ENCODE measurements at regions not wholly inside any gene's neighbourhood (a gene's known extent, or its start where the extent isn't known, plus 50 kb on each side); places are given as distances from the start of the nearest gene placed in this dataset.
"Not testable (repeated sequence)": the region's sequence is repeated elsewhere in the genome, so short reads cannot be mapped to it uniquely, and the experiment has no call there.

DNA sequence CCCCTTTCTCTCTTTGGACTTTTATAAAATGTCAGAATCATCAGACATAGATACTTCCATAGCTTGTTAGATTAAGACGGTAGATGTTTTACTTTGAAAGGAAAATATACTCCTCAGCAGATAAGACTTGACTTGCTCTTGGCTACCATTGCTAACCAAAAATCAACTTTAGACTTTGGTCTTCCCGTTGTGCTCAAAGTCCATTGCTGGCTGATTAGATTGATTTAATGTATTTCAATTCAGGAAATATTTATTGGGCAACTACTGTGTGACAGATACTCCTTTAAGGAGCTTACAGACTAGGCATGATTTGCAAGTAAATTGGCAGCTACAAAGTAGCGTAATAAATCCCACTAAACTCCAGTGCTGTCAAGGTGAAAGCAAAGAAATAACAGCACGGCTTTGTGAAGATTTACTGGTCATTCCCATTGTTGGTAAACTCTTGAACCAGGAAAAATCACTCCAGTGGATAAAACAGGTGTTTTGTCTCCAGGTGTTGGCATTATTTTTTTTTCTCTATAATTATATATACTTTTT lies 95.7 kb upstream of the ARMC3 start:
- ChIA-PET POLR2A (no interaction called here), CTCF (no interaction called here)
- Mint-ChIP-seq H3K4me3 (no peak overlapping the region), H3K27ac (no peak overlapping the region), H3K27me3 (ENCODE audit: low read depth) (no peaks in the 10 kb centered on the region), H3K9me3 (peaks cover 18% of the 10 kb centered on the region), H3K36me3 (no peaks in the 10 kb centered on the region), H3K4me1 (peaks cover 23% of the 10 kb centered on the region)
- ATAC-seq: no peak
- TF ChIP-seq ZNF263 (CRISPR knock-in tag; IDR thresholded peaks at IDR 0.05; ENCODE audit: low read depth) (no peak), TEAD1 (CRISPR knock-in tag; IDR thresholded peaks at IDR 0.05) (no peak), USF2 (CRISPR knock-in tag; IDR thresholded peaks at IDR 0.05) (no peak)
- TF ChIP-seq, protein P1, sequence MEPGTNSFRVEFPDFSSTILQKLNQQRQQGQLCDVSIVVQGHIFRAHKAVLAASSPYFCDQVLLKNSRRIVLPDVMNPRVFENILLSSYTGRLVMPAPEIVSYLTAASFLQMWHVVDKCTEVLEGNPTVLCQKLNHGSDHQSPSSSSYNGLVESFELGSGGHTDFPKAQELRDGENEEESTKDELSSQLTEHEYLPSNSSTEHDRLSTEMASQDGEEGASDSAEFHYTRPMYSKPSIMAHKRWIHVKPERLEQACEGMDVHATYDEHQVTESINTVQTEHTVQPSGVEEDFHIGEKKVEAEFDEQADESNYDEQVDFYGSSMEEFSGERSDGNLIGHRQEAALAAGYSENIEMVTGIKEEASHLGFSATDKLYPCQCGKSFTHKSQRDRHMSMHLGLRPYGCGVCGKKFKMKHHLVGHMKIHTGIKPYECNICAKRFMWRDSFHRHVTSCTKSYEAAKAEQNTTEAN (CRISPR knock-in tag; IDR thresholded peaks at IDR 0.05): no peak
- DNase-seq (ENCODE audit: low spot score): no peak

GRCh38 chr10:22831586-22831985 lies 96.3 kb upstream of the ARMC3 start:
- Mint-ChIP-seq H3K36me3 (peaks cover 2% of the 10 kb centered on the region; the same call in 1 of the 2 replicates), H3K27ac (no peak overlapping the region), H3K27me3 (ENCODE audit: low read depth) (no peaks in the 10 kb centered on the region), H3K4me3 (no peak overlapping the region), H3K9me3 (peaks cover 22% of the 10 kb centered on the region), H3K4me1 (peaks cover 22% of the 10 kb centered on the region)
- ChIA-PET CTCF (no interaction called here), POLR2A (no interaction called here)
- ATAC-seq: no peak
- no peak for DNase-seq (ENCODE audit: low spot score)
- TF ChIP-seq PREB (CRISPR knock-in tag; IDR thresholded peaks at IDR 0.05; ENCODE audit: borderline replicate concordance) (no peak), ATF1 (CRISPR knock-in tag; IDR thresholded peaks at IDR 0.05) (no peak), ZSCAN18 (CRISPR knock-in tag; IDR thresholded peaks at IDR 0.05) (no peak), ZNF671 (CRISPR knock-in tag; IDR thresholded peaks at IDR 0.05) (no peak), IRF2 (CRISPR knock-in tag; IDR thresholded peaks at IDR 0.05; ENCODE audit: borderline replicate concordance, low read depth) (no peak), CREM (CRISPR knock-in tag; IDR thresholded peaks at IDR 0.05) (no peak), SMAD3 (CRISPR knock-in tag; IDR thresholded peaks at IDR 0.05; ENCODE audit: borderline replicate concordance) (no peak), ZNF317 (CRISPR knock-in tag; IDR thresholded peaks at IDR 0.05; ENCODE audit: borderline replicate concordance, low read depth) (no peak), EMX1 (CRISPR knock-in tag; IDR thresholded peaks at IDR 0.05) (no peak), NFYB (CRISPR knock-in tag; conservative IDR thresholded peaks at IDR 0.05; ENCODE audit: low read depth) (no peak)
- TF ChIP-seq, protein P2, sequence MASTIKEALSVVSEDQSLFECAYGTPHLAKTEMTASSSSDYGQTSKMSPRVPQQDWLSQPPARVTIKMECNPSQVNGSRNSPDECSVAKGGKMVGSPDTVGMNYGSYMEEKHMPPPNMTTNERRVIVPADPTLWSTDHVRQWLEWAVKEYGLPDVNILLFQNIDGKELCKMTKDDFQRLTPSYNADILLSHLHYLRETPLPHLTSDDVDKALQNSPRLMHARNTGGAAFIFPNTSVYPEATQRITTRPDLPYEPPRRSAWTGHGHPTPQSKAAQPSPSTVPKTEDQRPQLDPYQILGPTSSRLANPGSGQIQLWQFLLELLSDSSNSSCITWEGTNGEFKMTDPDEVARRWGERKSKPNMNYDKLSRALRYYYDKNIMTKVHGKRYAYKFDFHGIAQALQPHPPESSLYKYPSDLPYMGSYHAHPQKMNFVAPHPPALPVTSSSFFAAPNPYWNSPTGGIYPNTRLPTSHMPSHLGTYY (CRISPR knock-in tag; IDR thresholded peaks at IDR 0.05): no peak

DNA sequence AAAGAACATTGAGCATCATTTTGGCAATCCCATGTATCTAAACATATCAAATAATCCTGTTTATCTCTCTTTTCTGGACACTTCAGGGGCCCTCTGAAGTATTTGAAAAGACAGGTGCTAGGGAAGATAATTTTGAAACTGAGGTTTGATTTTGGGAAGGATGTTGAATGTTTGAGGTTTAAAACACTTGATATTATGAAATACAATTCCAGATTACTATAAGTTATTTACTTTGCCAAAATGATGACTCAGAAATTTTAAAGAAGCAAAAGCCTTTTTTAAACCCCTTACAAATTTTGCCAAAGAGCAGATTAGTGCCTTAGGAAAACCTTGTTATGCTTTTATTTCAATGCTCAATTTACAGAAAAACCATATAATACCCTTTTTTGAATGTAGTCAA lies 99.1 kb upstream of the ARMC3 start:
- DNase-seq (ENCODE audit: low spot score); H3K27ac Mint-ChIP-seq; H3K27me3 Mint-ChIP-seq (ENCODE audit: low read depth); H3K36me3 Mint-ChIP-seq; H3K4me3 Mint-ChIP-seq; POLR2A ChIA-PET; ATAC-seq; CTCF ChIA-PET: not testable (repeated sequence)
- Mint-ChIP-seq H3K4me1 (peaks cover 24% of the 10 kb centered on the region), H3K9me3 (peaks cover 28% of the 10 kb centered on the region)
